Neural cell (in vitro differentiated cells): ENCODE measurements at regions not wholly inside any gene's neighbourhood (a gene's known extent, or its start where the extent isn't known, plus 50 kb on each side); places are given as distances from the start of the nearest gene placed in this dataset.

Source experiments
- H2AFZ ChIP-seq: fragments of 200-600, 300-800 bp; sonication (generic), shearing (Covaris generic); 2 replicates; pipeline ENCODE4 v1.6.0; 2014; ENCODE audit warnings: low read depth, mild to moderate bottlenecking, antibody characterized with exemption, low read length, moderate library complexity
- H3F3A ChIP-seq: fragments of 200-600 bp; shearing (Covaris generic); 2 replicates; pipeline ENCODE4 v1.6.1; 2016; ENCODE audit warnings: mild to moderate bottlenecking, moderate library complexity, mixed read lengths, antibody characterized with exemption, low read length; ENCODE audit not compliant: insufficient read depth, poor library complexity, severe bottlenecking
- H3K27ac ChIP-seq: fragments of 200-600, 300-800 bp; sonication (generic), shearing (Covaris generic); 2 replicates; pipeline ENCODE4 v1.5.1; 2014; ENCODE audit warnings: mild to moderate bottlenecking, low read length, moderate library complexity
- H3K27me3 ChIP-seq: fragments of 300-800, 200-600 bp; sonication (generic), shearing (Covaris generic); 2 replicates; pipeline ENCODE4 v1.6.0; 2014; ENCODE audit warnings: mild to moderate bottlenecking, low read depth, low read length, moderate library complexity; ENCODE audit not compliant: insufficient read depth
- H3K36me3 ChIP-seq: fragments of 300-800, 200-600 bp; sonication (generic), shearing (Covaris generic); 2 replicates; pipeline ENCODE4 v1.5.1; 2014; ENCODE audit warnings: mild to moderate bottlenecking, antibody characterized with exemption, low read length, moderate library complexity; ENCODE audit not compliant: insufficient read depth
- H3K4me2 ChIP-seq: fragments of 300-800, 200-600 bp; sonication (generic), shearing (Covaris generic); 2 replicates; pipeline ENCODE4 v1.6.0; 2014; ENCODE audit warnings: mild to moderate bottlenecking, low read length
- H3K4me3 ChIP-seq: fragments of 300-800, 200-600 bp; sonication (generic), shearing (Covaris generic); 2 replicates; pipeline ENCODE4 v1.5.1; 2014; ENCODE audit warnings: mild to moderate bottlenecking, low read length, moderate library complexity
- H3K79me2 ChIP-seq: fragments of 200-600 bp; shearing (Covaris generic); replicated peaks from 2 replicates; pipeline ENCODE4 v1.6.0; 2014; ENCODE audit warnings: mild to moderate bottlenecking, low read length, moderate library complexity; ENCODE audit not compliant: insufficient read depth
- H3K9ac ChIP-seq: fragments of 300-800, 200-600 bp; sonication (generic), shearing (Covaris generic); 2 replicates; pipeline ENCODE4 v1.6.1; 2016; ENCODE audit warnings: mild to moderate bottlenecking, low read length, mixed read lengths
- H3K9me2 ChIP-seq: fragments of 200-600 bp; shearing (Covaris generic); 2 replicates; pipeline ENCODE4 v1.6.1; 2016; ENCODE audit warnings: mild to moderate bottlenecking, low read length, mixed read lengths; ENCODE audit not compliant: insufficient read depth
- H3K9me3 ChIP-seq: fragments of 200-600, 300-800 bp; sonication (generic), shearing (Covaris generic); 2 replicates; pipeline ENCODE4 v1.6.1; 2016; ENCODE audit warnings: mild to moderate bottlenecking, mixed run types, low read length, moderate library complexity, mixed read lengths
- H4K20me1 ChIP-seq: fragments of 200-600 bp; shearing (Covaris generic); 2 replicates; pipeline ENCODE4 v1.6.1; 2016; ENCODE audit warnings: mild to moderate bottlenecking, mixed run types; ENCODE audit not compliant: insufficient read depth
- CTCF ChIP-seq: fragments of 450-650 bp; IDR thresholded peaks from 2 replicates; pipeline ENCODE4 v1.5.1; 2014; ENCODE audit warnings: antibody characterized with exemption, mild to moderate bottlenecking, moderate library complexity; ENCODE audit not compliant: poor library complexity, severe bottlenecking
- EP300 ChIP-seq: fragments of 450-650 bp; conservative IDR thresholded peaks from 2 replicates; pipeline ENCODE4 v1.6.1; 2014; ENCODE audit warnings: antibody characterized with exemption, mild to moderate bottlenecking, moderate library complexity; ENCODE audit not compliant: poor library complexity, severe bottlenecking
- EZH2 ChIP-seq: fragments of 200-600, 300-800 bp; shearing (Covaris generic), sonication (generic); IDR thresholded peaks from 2 replicates; pipeline ENCODE4 v1.6.1; 2014; ENCODE audit warnings: antibody characterized with exemption, low read length, borderline replicate concordance, mild to moderate bottlenecking; ENCODE audit not compliant: insufficient read depth, poor library complexity, severe bottlenecking
- MXI1 ChIP-seq: fragments of 450-650 bp; conservative IDR thresholded peaks from 2 replicates; pipeline ENCODE4 v1.6.1; 2014; ENCODE audit warnings: antibody characterized with exemption, mild to moderate bottlenecking; ENCODE audit not compliant: poor library complexity, severe bottlenecking
- POLR2AphosphoS5 ChIP-seq: IDR thresholded peaks from 2 replicates; pipeline ENCODE4 v1.6.1; 2012
- RAD21 ChIP-seq: fragments of 450-650 bp; conservative IDR thresholded peaks from 2 replicates; pipeline ENCODE4 v1.6.1; 2014; ENCODE audit warnings: antibody characterized with exemption, mild to moderate bottlenecking, moderate library complexity
- SMC3 ChIP-seq: fragments of 450-650 bp; conservative IDR thresholded peaks from 2 replicates; pipeline ENCODE4 v1.6.1; 2014; ENCODE audit warnings: antibody characterized with exemption, mild to moderate bottlenecking, moderate library complexity; ENCODE audit not compliant: poor library complexity
- TAF1 ChIP-seq: IDR thresholded peaks from 2 replicates; pipeline ENCODE4 v1.6.1; 2012; ENCODE audit warnings: low read depth
- TF ChIP-seq, protein P1 (sequence below): IDR thresholded peaks from 2 replicates; pipeline ENCODE4 v1.6.1; 2012; ENCODE audit warnings: borderline replicate concordance

DNA sequence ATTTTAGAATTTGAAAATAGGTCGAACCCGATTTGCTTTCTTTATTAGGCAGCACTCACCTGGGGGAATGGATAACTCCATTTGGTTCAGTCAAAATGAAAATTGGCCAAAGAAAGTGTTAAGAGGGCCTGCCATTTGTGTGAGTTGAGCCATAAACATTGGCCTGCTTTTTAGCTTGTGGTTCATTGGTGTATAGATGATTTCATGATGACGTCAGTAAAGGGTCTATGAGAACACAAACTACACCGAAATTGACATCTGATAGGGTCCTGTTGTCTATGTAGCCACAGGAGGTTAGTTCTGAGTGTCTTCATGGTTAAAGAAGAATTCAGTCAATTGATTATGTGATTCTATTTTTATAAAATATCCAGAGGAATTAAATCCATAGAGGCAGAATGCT, 1001.5 kb upstream of the EEF2KMT start:
- Histone ChIP-seq H3K27ac (no peak overlapping the region), H3K27me3 (no peaks in the 10 kb centered on the region), H3K9me2 (no peaks in the 10 kb centered on the region), H3K9me3 (no peaks in the 10 kb centered on the region), H3K79me2 (peaks cover 10% of the 10 kb centered on the region), H3K36me3 (no peaks in the 10 kb centered on the region), H3K4me2 (no peak overlapping the region), H3K4me3 (no peak overlapping the region), H4K20me1 (no peaks in the 10 kb centered on the region), H3K9ac (no peak overlapping the region), H2AFZ (no peak overlapping the region), H3F3A (no peaks in the 10 kb centered on the region)
- no peak for TF ChIP-seq EZH2
- TF ChIP-seq EP300: no peak
- no peak for TF ChIP-seq POLR2AphosphoS5
- TF ChIP-seq MXI1: no peak
- no peak for TF ChIP-seq TAF1
- no peak for TF ChIP-seq RAD21
- TF ChIP-seq CTCF: no peak
- TF ChIP-seq, protein P1, sequence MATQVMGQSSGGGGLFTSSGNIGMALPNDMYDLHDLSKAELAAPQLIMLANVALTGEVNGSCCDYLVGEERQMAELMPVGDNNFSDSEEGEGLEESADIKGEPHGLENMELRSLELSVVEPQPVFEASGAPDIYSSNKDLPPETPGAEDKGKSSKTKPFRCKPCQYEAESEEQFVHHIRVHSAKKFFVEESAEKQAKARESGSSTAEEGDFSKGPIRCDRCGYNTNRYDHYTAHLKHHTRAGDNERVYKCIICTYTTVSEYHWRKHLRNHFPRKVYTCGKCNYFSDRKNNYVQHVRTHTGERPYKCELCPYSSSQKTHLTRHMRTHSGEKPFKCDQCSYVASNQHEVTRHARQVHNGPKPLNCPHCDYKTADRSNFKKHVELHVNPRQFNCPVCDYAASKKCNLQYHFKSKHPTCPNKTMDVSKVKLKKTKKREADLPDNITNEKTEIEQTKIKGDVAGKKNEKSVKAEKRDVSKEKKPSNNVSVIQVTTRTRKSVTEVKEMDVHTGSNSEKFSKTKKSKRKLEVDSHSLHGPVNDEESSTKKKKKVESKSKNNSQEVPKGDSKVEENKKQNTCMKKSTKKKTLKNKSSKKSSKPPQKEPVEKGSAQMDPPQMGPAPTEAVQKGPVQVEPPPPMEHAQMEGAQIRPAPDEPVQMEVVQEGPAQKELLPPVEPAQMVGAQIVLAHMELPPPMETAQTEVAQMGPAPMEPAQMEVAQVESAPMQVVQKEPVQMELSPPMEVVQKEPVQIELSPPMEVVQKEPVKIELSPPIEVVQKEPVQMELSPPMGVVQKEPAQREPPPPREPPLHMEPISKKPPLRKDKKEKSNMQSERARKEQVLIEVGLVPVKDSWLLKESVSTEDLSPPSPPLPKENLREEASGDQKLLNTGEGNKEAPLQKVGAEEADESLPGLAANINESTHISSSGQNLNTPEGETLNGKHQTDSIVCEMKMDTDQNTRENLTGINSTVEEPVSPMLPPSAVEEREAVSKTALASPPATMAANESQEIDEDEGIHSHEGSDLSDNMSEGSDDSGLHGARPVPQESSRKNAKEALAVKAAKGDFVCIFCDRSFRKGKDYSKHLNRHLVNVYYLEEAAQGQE: no peak
- TF ChIP-seq SMC3: no peak

GRCh38 chr16:6096931-6097670, 999.5 kb upstream of the EEF2KMT start:
- Histone ChIP-seq H3K36me3 (no peaks in the 10 kb centered on the region), H3K27ac (no peak overlapping the region), H2AFZ (no peak overlapping the region), H3K4me2 (no peak overlapping the region), H4K20me1 (no peaks in the 10 kb centered on the region), H3K4me3 (no peak overlapping the region), H3F3A (no peaks in the 10 kb centered on the region), H3K79me2 (peaks cover 10% of the 10 kb centered on the region), H3K9me2 (no peaks in the 10 kb centered on the region), H3K27me3 (no peaks in the 10 kb centered on the region), H3K9me3 (no peaks in the 10 kb centered on the region), H3K9ac (no peak overlapping the region)
- TF ChIP-seq EZH2: no peak
- TF ChIP-seq MXI1: no peak
- TF ChIP-seq TAF1: no peak
- no peak for TF ChIP-seq POLR2AphosphoS5
- TF ChIP-seq, protein P1: no peak
- no peak for TF ChIP-seq CTCF
- no peak for TF ChIP-seq RAD21
- TF ChIP-seq SMC3: no peak
- TF ChIP-seq EP300: no peak
